ENCODE measurements at regions not wholly inside any gene's neighbourhood (a gene's known extent, or its start where the extent isn't known, plus 50 kb on each side); places are given as distances from the start of the nearest gene placed in this dataset.

- Mint-ChIP-seq H3K4me3 (no peak overlapping the region), H3K36me3 (ENCODE audit: low read depth) (no peaks in the 10 kb centered on the region), H3K27ac (no peak overlapping the region), H3K27me3 (peaks cover 15% of the 10 kb centered on the region), H3K9me3 (peaks cover 14% of the 10 kb centered on the region), H3K4me1 (ENCODE audit: low read depth) (peaks cover 4% of the 10 kb centered on the region)
- intact Hi-C loops (cut with micrococcal nuclease) = no loop called here
Measured at GRCh38 chr6:163892824-163893561, 478.5 kb downstream of the QKI start.

GRCh38 chr6:163889904-163890514 lies 475.5 kb downstream of the QKI start:
- H3K27me3 Mint-ChIP-seq = peaks cover 15% of the 10 kb centered on the region
- H3K9me3 Mint-ChIP-seq = peaks cover 19% of the 10 kb centered on the region
- H3K4me3 Mint-ChIP-seq = no peak overlapping the region

GRCh38 chr6:163888030-163888819 lies 473.7 kb downstream of the QKI start:
- no peaks in the 10 kb centered on the region for H3K36me3 Mint-ChIP-seq (ENCODE audit: low read depth)
- no peak overlapping the region for H3K27ac Mint-ChIP-seq
- intact Hi-C loops (cut with micrococcal nuclease) = no loop called here
- peaks cover 19% of the 10 kb centered on the region for H3K9me3 Mint-ChIP-seq
- H3K4me3 Mint-ChIP-seq = no peak overlapping the region
- H3K4me1 Mint-ChIP-seq (ENCODE audit: low read depth) = peaks cover 36% of the 10 kb centered on the region
- peaks cover 15% of the 10 kb centered on the region for H3K27me3 Mint-ChIP-seq

More at GRCh38 chr6:163889904-163890514, 475.5 kb downstream of the QKI start:
- intact Hi-C loops (cut with micrococcal nuclease) = no loop called here
- Mint-ChIP-seq H3K4me1 (ENCODE audit: low read depth) (peaks cover 19% of the 10 kb centered on the region), H3K36me3 (ENCODE audit: low read depth) (no peaks in the 10 kb centered on the region), H3K27ac (no peak overlapping the region)

DNA sequence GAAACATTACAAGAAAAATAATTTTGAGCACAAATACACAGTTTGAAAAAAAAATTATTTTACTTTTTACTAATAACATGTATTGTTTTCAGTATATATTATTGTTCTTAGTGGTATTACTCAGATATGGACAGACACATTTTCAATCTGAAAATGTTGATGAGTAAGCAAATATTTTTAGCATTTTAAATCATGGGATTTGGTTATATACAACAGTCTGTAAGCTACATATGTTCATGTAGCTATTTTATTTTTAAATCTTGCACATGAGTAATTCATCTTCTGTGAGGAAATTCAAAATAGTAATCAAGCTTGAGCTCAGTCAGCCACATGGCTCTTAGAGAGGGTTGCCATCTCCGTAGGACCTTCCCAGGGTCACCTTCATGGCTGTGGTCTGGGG lies 471.9 kb downstream of the QKI start:
- peaks cover 9% of the 10 kb centered on the region for H3K27me3 Mint-ChIP-seq
- H3K27ac Mint-ChIP-seq = no peak overlapping the region
- peaks cover 35% of the 10 kb centered on the region for H3K9me3 Mint-ChIP-seq
- H3K4me3 Mint-ChIP-seq = no peak overlapping the region
- intact Hi-C loops (cut with micrococcal nuclease) = no loop called here
- H3K4me1 Mint-ChIP-seq (ENCODE audit: low read depth) = peaks cover 42% of the 10 kb centered on the region
- H3K36me3 Mint-ChIP-seq (ENCODE audit: low read depth) = no peaks in the 10 kb centered on the region

DNA sequence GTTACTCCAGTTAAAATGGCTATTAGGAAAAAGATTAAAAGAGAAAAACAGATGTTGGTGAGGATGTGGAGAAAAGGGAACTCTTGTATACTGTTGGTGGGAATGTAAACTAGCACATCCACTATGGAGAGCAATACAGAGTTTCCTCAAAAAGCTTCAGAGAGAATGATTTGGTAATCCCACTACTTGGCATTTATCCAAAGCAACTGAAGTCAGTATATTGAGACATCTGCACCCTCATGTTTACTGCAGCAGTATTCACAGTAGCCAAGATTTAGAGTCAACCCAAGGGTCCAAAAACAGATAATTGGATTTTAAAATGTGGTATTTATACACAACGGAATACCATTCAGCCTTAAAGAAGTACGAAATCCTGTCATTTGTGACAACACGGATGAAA lies 469.5 kb downstream of the QKI start:
- H3K4me3 Mint-ChIP-seq = no peak overlapping the region
- peaks cover 35% of the 10 kb centered on the region for H3K9me3 Mint-ChIP-seq

GRCh38 chr6:163878698-163879097 lies 464.2 kb downstream of the QKI start:
- peaks cover 26% of the 10 kb centered on the region for H3K27me3 Mint-ChIP-seq
- peaks cover 20% of the 10 kb centered on the region for H3K9me3 Mint-ChIP-seq
- no peak overlapping the region for H3K27ac Mint-ChIP-seq
- no peak overlapping the region for H3K4me3 Mint-ChIP-seq
- peaks cover 10% of the 10 kb centered on the region for H3K4me1 Mint-ChIP-seq (ENCODE audit: low read depth)
- intact Hi-C loops (cut with micrococcal nuclease) = no loop called here
- H3K36me3 Mint-ChIP-seq (ENCODE audit: low read depth) = no peaks in the 10 kb centered on the region

More for the DNA sequence above, 469.5 kb downstream of the QKI start:
- H3K36me3 Mint-ChIP-seq (ENCODE audit: low read depth) = no peaks in the 10 kb centered on the region
- H3K27me3 Mint-ChIP-seq = peaks cover 16% of the 10 kb centered on the region
- peak overlapping the region; percentile 7 for H3K27ac Mint-ChIP-seq
- intact Hi-C loops (cut with micrococcal nuclease) = no loop called here
- peaks cover 42% of the 10 kb centered on the region for H3K4me1 Mint-ChIP-seq (ENCODE audit: low read depth)

DNA sequence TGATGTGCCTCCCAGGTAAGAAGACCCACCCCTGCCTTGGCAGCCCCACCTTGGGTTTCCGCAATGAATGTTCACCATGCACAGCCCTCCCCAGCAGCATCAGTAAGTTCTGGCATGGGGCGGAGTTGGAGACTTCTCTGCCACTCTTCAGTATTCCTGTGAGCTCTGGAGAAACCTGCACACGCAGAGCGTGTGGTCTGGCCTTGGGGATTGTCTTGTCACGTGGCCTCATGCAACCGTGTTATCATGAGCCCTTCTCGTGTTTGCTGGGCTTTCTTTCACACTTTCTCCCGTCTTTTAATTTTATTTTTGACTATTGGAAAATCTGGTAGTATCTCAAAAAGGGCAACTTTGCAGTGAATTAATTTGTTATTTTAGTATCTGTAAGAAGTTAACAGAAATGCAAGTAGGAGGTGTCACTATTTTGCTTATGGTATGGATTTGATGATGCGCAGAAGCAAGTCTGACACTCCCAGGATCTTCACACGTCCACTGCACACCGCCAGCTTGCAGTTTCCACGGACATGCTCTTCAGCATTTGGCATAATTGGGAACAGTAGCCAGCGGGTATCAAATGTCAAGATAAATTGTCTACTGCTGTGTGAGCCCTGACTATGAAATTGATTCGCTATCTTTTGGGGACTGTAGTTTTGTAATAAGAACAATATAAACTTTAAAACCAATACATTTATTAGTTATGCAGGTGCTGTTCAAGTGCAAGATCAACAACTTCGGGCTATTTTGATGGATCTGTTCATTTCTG lies 463.5 kb downstream of the QKI start:
- Mint-ChIP-seq H3K9me3 (peaks cover 20% of the 10 kb centered on the region), H3K36me3 (ENCODE audit: low read depth) (no peaks in the 10 kb centered on the region), H3K27me3 (peaks cover 26% of the 10 kb centered on the region), H3K4me1 (ENCODE audit: low read depth) (peaks cover 5% of the 10 kb centered on the region), H3K27ac (no peak overlapping the region), H3K4me3 (no peak overlapping the region)
- intact Hi-C loops (cut with micrococcal nuclease) = no loop called here

GRCh38 chr6:163876391-163876790 lies 461.9 kb downstream of the QKI start:
- no peak overlapping the region for H3K27ac Mint-ChIP-seq
- H3K27me3 Mint-ChIP-seq = peaks cover 24% of the 10 kb centered on the region
- H3K36me3 Mint-ChIP-seq (ENCODE audit: low read depth) = no peaks in the 10 kb centered on the region
- intact Hi-C loops (cut with micrococcal nuclease) = no loop called here
- no peaks in the 10 kb centered on the region for H3K4me1 Mint-ChIP-seq (ENCODE audit: low read depth)
- H3K4me3 Mint-ChIP-seq = no peak overlapping the region
- H3K9me3 Mint-ChIP-seq = peaks cover 3% of the 10 kb centered on the region

- Mint-ChIP-seq H3K9me3 (no peaks in the 10 kb centered on the region), H3K4me3 (no peak overlapping the region), H3K4me1 (ENCODE audit: low read depth) (no peaks in the 10 kb centered on the region), H3K27me3 (peaks cover 34% of the 10 kb centered on the region), H3K36me3 (ENCODE audit: low read depth) (no peaks in the 10 kb centered on the region), H3K27ac (no peak overlapping the region)
- intact Hi-C loops (cut with micrococcal nuclease) = no loop called here
Measured at GRCh38 chr6:163874784-163875183, 460.3 kb downstream of the QKI start.

DNA sequence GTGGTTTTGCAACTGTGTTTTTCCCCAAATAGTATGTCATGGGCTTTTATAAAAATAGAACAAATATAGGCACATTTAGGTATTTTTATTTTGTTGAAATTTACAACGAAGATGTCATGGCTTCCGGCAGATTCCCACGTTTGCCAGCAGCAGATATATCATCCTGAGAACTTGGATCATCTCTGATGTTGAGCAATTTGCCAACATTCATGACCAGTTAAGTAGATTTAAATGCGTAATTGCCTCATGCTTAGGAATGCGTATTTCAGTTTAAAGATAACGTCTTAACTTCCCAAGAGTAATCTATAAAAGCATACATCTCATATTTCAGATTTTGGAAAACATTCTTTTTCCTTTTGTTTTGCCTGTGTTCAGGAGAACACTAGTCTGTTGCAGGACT lies 457.8 kb downstream of the QKI start:
- peaks cover 34% of the 10 kb centered on the region for H3K27me3 Mint-ChIP-seq
- H3K27ac Mint-ChIP-seq = no peak overlapping the region
- H3K36me3 Mint-ChIP-seq (ENCODE audit: low read depth) = no peaks in the 10 kb centered on the region
- intact Hi-C loops (cut with micrococcal nuclease) = no loop called here
- no peak overlapping the region for H3K4me3 Mint-ChIP-seq
- no peaks in the 10 kb centered on the region for H3K9me3 Mint-ChIP-seq
- no peaks in the 10 kb centered on the region for H3K4me1 Mint-ChIP-seq (ENCODE audit: low read depth)

- no peak overlapping the region for H3K4me3 Mint-ChIP-seq
Measured at GRCh38 chr6:163871616-163872015, 457.1 kb downstream of the QKI start.

DNA sequence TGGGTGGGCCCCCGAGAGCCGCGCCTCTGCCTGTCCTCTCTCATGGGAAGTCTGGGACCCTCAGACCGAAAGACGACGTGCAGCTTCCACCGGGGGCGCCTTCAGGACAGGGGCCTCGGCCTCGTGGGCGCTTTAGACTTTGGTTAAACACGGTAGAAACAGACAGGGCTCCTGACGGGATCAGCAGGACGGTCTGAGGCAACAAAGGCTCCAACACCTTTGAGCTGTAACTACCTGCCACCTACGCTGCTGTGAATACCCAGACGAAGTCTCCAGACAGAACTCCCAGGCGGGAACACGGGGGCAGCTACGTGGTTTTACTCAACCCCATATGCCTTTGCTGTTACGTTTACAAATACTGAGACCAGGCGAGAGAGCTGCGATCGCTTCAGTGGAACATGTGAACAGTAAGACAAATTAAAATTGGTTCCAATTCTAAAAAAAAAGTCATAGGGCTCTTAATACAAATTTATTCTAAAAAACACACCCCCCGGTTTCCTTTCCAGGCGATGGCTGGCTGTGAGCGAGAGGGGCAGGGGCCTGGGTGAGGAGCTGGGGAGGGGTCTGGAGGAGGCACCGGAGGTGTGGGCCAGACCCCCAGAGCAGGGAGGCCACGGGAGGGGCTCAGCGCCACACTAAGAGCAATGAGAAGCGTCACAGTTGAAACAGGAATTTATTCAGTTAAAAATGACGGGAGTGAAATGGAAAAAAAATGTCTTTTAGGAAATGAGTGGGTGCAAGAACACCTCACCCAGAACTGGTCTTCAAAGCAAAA lies 453.2 kb downstream of the QKI start:
- peaks cover 46% of the 10 kb centered on the region for H3K27me3 Mint-ChIP-seq
- H3K9me3 Mint-ChIP-seq = no peaks in the 10 kb centered on the region
- no peak overlapping the region for H3K4me3 Mint-ChIP-seq
- H3K36me3 Mint-ChIP-seq (ENCODE audit: low read depth) = no peaks in the 10 kb centered on the region
- no peak overlapping the region for H3K27ac Mint-ChIP-seq
- intact Hi-C loops (cut with micrococcal nuclease) = no loop called here
- H3K4me1 Mint-ChIP-seq (ENCODE audit: low read depth) = peaks cover 6% of the 10 kb centered on the region

More at GRCh38 chr6:163871616-163872015, 457.1 kb downstream of the QKI start:
- intact Hi-C loops (cut with micrococcal nuclease) = no loop called here
- no peaks in the 10 kb centered on the region for H3K9me3 Mint-ChIP-seq
- H3K36me3 Mint-ChIP-seq (ENCODE audit: low read depth) = no peaks in the 10 kb centered on the region
- H3K27ac Mint-ChIP-seq = no peak overlapping the region
- H3K27me3 Mint-ChIP-seq = peaks cover 37% of the 10 kb centered on the region
- no peaks in the 10 kb centered on the region for H3K4me1 Mint-ChIP-seq (ENCODE audit: low read depth)

GRCh38 chr6:163866192-163866591 lies 451.7 kb downstream of the QKI start:
- intact Hi-C loops (cut with micrococcal nuclease) = no loop called here
- Mint-ChIP-seq H3K4me3 (no peak overlapping the region), H3K4me1 (ENCODE audit: low read depth) (peaks cover 6% of the 10 kb centered on the region), H3K27me3 (peaks cover 55% of the 10 kb centered on the region), H3K27ac (no peak overlapping the region), H3K36me3 (ENCODE audit: low read depth) (no peaks in the 10 kb centered on the region), H3K9me3 (no peaks in the 10 kb centered on the region)
